GM13976 (cell line): ENCODE measurements at regions not wholly inside any gene's neighbourhood (a gene's known extent, or its start where the extent isn't known, plus 50 kb on each side); places are given as distances from the start of the nearest gene placed in this dataset.

Experiments used
- DNase-seq: peaks from one replicate; pipeline ENCODE4 v3.0.0; 2012; ENCODE audit warnings: low spot score
- in situ Hi-C: fragments of 300-500 bp; cut with MboI; formaldehyde crosslinking; loops from one replicate; pipeline ENCODE4 v1.12.0; 2022; ENCODE audit warnings: low sequenced_read_pairs, mixed read lengths, inconsistent platforms; ENCODE audit not compliant: unreplicated experiment
- TF ChIP-seq, protein P1 (sequence below): IDR thresholded peaks from 2 replicates; pipeline ENCODE4 v1.5.1; 2012; ENCODE audit warnings: borderline replicate concordance, mild to moderate bottlenecking; ENCODE audit not compliant: insufficient read depth; ENCODE audit errors: extremely low read depth, missing control alignments, control extremely low read depth

DNA sequence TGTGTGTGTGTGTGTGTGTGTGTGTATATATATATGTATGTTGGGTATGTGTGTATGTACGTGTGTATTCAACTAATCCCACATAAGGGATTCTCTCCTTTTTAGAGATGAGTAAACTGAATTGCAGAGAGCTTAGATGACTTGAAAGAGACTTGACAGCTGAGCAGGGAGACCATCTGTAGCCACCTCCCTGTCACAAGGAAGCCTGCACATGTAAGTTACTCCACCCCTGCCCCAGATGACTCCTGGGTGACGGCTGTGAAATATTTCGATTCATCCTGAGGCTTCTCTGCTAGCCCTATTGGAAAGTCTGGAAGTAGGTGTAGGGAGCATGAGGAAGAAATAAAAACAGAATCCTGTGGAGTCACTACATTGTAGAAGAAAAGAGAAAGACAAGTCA, 480.4 kb downstream of the FOXO1 start:
- TF ChIP-seq, protein P1, sequence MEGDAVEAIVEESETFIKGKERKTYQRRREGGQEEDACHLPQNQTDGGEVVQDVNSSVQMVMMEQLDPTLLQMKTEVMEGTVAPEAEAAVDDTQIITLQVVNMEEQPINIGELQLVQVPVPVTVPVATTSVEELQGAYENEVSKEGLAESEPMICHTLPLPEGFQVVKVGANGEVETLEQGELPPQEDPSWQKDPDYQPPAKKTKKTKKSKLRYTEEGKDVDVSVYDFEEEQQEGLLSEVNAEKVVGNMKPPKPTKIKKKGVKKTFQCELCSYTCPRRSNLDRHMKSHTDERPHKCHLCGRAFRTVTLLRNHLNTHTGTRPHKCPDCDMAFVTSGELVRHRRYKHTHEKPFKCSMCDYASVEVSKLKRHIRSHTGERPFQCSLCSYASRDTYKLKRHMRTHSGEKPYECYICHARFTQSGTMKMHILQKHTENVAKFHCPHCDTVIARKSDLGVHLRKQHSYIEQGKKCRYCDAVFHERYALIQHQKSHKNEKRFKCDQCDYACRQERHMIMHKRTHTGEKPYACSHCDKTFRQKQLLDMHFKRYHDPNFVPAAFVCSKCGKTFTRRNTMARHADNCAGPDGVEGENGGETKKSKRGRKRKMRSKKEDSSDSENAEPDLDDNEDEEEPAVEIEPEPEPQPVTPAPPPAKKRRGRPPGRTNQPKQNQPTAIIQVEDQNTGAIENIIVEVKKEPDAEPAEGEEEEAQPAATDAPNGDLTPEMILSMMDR, result no peak
- no peak for DNase-seq
- in situ Hi-C loops, result no loop called here

DNA sequence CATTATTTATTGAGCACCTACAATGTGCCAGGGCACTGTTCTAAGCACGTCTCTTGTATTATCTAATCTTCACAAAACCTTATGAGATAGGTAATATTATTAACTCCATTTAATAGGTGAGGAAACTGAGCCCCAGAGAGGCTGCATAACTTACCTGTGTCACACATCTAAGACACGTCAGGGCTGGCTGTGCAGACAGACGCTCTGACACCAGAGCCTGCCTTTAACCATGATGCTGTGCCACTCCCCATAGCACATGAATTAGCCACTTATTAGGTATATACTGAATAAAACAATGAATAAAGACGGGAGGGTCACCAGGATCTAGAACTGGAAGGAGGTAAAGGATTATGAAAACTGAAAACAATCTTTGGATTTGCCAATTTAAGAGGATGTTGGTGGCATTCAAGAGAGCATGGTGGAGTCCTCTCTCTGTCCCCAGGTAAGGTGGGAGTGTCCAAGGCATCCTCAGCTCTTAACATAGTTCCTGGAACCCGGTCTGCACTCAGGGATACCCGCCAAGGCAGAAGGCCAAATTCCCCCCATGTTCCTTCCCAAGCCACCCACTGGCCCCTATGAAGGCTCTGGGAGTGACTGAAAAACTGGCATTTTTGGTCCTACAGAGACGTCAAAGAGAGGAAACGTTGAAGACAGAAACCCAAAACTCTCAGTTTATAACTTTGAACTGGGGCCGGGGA, 479.7 kb downstream of the FOXO1 start:
- TF ChIP-seq, protein P1, result no peak
- in situ Hi-C loops, result no loop called here
- DNase-seq, result no peak

DNA sequence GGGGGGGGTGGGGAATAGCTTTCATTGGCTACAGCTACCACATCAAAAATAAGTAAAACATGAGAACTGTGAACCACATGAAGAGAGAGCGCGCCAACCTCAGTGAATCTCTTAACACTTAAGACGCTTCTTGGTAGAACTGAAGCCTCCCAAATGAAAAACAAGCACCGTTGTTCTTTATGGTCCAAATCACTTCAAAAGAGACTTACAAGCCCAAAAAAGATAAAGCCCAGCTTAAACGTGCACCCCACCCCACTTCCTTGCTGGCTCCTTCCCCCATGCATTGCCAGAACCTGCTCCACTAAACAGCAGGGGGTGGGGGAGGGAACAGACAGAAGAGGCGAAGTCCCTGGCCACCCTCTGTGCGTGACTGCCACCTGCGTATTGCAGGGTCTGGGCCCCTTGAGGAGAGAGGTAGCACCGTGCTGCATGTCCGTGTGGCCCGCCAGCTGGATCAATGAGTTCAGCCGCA, 479.1 kb downstream of the FOXO1 start:
- no peak for DNase-seq
- in situ Hi-C loops, result no loop called here
- TF ChIP-seq, protein P1, result no peak

DNA sequence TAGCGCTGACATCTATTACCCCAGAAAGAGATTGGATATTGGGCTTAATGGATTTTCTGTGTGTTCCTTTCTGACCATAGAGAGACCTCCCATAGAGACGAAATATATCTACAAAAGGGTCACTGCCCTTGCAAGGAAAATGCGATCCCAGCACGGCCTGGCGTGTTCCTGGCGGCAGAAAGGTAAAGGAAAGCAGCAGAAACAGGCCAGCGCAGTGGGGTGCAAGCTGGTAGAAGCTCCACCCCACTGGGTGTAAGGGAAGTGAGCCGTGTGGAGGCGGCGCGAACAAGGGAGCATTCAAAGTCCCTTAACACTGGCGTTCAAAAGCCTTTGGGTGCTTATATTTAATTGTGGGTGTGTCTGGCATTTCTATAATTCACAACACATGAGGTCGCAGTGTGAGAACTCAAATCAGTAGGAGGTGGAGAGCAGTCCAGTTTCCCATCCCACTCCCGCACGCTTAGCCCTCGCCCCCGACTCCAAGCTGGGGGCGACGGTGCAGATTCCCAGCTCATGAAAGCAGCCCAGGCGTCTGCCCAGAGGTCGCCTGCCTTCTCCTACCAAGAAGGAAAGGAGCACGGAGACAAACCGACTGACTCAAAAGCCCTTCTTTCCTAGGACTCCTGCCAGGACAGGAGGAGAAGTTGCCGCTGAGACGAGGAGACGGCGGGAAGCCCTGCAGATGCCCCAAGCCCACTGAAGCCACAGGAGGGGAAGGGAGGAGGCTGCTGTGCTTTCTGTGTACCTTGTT, 478.4 kb downstream of the FOXO1 start:
- in situ Hi-C loops, result no loop called here
- no peak for DNase-seq
- TF ChIP-seq, protein P1, result no peak

DNA sequence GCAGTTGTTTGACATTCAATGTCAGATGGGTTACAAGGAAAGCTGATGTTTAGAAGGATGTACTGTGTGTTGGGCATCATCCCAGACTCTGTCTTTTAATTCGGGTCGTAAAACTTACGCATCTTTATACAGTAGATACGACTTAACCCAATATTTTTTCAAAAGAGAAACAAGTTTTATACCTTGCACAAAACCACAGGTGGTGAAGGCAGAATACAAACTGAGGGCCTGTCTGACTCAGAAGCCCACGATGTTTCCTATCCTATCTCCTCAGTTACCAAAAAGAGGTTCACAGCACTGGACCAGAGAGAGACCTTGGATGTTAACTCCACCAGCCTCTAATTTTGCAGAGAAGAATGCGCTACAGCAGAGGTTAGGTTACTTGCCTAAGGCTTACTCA, 477.0 kb downstream of the FOXO1 start:
- in situ Hi-C loops, result no loop called here
- DNase-seq, result no peak
- TF ChIP-seq, protein P1, result no peak

DNA sequence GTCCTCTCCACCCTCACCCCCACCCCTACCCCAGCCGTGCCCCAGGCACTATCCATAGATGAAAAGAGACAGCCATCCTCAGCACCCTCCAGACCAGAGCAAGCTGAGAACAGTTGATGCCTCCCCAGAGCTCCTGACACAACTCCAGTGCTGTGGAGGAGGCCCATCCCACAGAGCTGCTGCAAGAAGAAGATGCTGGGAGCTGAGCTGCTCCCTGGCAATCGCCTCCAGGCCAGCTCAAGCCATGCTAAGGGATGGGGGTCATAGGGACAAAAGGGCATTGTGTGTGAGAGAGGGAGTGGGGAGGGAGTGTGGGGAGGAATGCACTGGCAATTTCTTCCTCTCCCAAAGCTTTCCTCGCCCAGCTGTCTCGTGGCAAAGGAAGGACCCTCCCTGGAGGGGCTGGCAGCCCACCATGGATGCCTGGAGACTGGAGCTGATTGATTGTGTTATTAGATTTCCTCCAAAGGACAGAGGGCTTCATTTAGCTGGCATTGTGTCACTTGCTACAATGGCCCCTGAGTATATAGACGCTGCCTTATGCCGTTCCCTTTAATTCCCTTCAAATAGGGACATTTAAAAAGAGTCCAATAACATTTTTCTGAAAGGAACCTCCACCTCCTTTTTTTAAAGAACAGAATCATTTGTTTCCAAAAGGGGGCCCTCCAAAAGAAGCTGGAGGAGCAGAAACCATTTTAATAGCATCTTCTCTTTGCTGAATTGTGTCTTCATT, 476.4 kb downstream of the FOXO1 start:
- TF ChIP-seq, protein P1, result no peak
- no peak for DNase-seq
- in situ Hi-C loops, result no loop called here
